GM18517 (cell line): ENCODE measurements at regions not wholly inside any gene's neighbourhood (a gene's known extent, or its start where the extent isn't known, plus 50 kb on each side); places are given as distances from the start of the nearest gene placed in this dataset.
"Not testable (repeated sequence)": the region's sequence is repeated elsewhere in the genome, so short reads cannot be mapped to it uniquely, and the experiment has no call there.

Source experiments
- ATAC-seq: cut with Tn5 transposase; IDR thresholded peaks from one replicate; pipeline ENCODE4 v1.9.1; 2021; ENCODE audit warnings: mild to moderate bottlenecking, moderate library complexity; ENCODE audit not compliant: unreplicated experiment

DNA sequence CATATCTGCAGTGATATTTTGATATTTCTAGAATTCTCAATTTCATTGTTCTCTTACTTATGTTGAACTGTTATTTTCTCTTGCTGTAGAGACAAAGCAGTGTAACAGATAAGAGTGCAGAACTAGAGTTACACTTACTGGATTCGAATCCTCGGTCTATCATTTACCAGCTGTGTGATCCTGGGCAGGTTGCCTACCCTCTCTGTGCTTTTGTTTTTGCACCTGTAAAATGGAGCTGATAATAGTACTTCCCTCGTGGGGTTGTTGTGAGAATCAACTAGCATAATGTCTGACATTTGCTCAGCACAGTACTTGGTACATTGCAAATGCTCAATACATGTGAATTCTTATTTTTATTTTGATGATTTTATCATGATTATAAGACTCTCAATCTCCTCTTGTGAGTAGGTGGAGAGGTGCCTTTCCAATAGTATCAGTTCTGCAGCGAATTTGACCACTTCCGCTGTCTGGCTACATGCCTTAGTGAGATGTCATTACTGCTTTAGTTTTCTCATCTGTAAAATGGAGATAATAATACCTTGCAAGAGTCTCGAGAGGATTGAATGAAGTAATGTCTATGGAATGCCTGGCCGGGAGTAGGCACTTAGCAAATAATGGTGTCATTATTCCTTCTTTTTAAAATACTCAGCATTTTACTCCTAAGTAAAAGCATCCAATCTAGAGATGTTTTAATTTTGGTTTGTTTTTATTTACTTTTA, 312.2 kb upstream of the MAF start:
- ATAC-seq = no peak

DNA sequence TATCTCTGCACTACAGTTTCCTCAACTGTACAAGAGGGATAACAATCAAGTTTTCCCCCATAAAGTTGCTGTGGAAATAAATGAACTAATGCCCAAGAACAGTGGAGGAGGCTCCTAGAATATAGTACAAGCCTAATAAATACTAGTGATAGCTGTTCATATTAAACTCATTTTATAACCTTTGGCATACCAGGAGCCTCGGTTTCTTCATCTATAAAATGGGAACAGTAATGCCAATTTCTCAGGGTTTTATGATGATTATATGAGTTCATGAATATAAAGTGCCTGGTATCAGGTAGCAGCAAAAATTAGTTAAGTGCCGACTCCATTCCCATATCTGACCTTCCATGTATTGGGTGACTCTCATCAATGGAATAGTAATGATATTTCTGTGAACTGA, 311.1 kb upstream of the MAF start:
- ATAC-seq = no peak

DNA sequence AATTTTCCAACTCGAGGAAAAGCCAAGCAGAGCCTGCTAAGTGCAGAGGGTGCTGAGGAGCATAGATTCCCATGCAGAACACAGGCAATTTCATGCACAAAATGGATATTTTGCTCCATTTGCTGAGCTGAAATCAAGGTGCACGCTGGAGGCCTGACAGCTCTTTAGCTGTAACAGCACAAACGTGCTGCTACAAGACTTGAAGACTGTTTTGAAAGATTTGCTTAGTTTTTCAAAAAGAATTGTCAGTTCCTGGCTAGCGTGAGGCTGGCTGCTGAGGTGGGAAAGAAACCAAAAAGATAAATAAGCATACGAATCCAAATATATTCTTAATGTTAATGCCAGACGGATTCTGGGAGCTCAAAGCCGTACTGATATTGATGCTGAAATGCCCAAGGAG, 309.0 kb upstream of the MAF start:
- ATAC-seq = no peak

DNA sequence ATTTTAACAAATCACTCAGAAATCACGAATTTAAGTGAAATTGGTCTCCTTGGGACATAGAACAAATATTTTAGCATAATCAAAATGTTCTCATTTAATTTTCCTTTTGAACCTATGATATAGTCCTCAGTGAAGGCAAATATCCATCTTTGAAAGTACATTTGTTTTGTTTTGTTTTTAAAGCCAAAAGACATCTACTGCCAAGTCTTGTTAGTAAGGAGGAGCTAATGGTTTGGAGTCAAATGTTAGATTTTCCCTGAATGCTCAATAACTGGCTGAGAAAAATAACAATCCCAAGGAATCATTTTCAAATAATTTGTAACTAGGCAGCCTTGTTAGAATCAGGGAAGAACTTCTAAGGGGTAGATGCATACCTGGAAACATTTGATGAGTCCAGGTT, 302.9 kb upstream of the MAF start:
- ATAC-seq = no peak

DNA sequence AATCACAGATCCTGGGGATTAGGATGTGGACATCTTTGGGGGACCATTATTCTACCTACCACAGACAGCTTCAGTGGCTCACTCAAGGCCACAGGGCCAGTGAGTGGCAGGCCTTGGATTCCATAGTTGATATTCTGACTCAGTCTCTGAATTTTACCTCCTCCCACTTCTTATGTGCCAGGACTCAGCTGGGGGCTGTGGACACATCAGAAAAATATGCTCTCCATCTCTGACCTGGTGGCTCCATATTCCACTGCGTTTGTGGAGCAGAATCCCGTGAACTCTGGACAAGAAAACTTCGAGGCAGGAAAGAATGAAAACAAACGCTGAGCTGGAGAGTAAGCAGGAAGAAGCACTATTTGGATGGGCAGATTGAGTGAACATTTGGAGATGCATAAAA, 301.8 kb upstream of the MAF start:
- ATAC-seq = no peak

DNA sequence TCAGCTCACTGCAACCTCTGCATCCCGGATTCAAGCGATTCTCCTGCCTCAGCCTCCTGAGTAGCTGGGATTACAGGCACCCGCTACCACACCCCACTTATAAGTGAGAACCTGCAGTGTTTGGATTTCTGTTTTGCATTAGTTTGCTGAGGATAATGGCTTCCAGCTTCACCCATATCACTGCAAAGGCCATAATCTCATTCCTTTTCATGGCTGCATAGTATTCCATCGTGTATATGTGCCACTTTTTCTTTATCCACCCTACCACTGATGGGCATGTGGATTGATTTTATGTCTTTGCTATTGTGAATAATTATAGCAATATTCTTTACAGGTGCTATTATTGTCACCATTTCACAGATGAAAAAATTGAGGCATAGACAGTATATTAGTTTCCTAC, 301.0 kb upstream of the MAF start:
- ATAC-seq = no peak

DNA sequence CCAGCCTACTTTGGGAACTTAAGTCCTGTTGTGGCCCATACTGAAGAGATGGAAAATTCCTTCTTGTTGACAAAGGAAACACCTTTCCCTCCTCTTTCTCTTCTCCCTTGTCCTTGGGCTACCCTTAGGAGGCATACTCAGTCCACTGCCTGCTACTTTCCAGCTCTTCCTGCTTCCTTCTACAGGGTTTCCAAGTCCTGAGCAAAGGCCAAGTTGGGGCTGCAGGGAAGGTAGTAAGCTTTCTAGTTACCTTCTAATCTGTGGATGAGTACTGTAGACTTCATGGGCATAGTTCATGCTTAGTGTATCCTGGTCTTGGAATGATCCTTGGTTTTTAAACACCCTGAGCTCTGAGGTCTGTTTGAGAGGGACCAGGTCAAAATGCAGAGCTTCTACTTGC, 299.2 kb upstream of the MAF start:
- no peak for ATAC-seq

DNA sequence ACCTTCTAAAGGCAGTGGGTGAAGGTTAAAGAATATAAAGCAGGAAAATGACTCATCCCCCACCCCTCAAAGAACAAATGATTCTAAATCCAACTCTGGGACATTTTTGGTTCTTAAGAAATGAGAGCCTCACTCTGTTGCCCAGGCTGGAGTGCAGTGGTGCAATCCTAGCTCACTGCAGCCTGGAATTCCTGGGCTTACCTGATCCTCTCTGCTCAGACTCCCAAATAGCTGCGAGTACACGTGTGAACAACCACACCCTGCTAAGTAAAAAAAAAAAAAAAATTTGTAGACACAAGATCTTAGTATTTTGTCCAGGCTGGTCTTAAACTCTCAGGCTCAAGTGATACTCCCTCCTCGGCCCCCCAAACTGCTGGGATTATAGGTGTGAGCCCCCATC, 298.8 kb upstream of the MAF start:
- ATAC-seq = no peak

DNA sequence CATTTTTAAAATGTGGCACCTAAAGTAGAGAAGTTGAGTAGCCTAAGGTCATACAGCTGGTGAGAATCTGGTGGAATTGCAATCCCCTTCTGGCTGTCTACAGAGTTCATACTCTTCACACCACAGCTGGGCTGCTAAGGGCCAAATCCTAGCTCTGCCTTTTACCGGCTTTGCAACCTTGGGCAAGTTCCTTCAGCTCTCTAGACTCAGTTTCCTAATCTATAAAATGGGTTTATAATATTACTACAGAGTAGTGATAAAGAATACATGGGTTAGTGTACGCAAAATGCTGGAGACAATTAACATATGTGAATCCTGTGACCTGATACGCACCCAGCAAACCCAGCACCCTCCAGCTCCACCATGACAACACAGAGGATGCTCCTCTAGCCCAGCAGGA, 298.2 kb upstream of the MAF start:
- ATAC-seq = no peak

DNA sequence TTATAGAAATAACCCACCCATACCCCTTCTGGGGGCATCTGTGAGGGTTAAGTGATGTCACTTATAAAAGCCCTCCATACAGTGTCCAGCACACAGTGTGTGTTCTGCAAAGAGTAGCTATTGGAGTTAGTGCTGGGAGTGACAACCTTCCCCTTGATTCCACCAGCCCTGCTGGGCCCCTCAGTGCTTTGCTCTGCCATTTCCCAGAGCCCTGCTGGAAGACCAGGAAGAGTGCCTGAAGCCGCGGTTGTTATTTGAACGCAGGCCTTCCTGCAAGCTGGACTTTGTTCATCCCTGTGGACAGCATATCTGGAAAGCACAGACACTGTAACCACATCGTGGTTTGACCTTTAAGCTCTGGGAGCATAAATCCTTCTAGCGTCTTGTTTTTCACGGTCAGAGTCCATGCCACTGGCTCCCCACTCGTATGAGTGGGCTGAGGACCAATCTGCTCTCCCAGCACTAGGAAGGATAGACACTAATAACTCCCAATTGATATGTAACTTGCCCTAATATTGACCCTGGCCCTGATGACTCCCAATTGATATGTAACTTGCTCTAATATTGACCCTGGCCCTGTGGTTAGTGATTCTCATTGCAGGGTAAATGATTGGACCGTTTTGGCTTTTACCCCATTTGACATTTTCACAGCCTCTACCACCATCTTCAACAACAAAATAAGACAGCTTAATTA, 297.1 kb upstream of the MAF start:
- ATAC-seq = no peak

DNA sequence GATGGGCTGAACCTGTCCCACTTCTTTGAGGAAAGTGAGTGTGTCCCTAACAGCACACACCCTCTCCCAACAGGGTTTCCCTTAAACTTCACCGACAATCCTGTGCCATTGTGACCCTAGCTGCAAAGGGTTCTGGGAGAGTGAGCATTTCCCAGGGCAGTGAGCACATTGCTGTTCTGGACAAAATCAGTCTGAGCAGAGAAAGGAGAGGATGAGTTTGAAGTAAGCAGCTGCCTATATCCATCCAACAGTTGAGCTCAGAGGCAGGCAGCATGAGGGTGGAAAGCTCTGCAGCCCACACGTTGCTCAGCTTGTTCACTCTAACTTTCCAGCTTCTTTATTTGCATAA, 296.5 kb upstream of the MAF start:
- ATAC-seq = no peak

DNA sequence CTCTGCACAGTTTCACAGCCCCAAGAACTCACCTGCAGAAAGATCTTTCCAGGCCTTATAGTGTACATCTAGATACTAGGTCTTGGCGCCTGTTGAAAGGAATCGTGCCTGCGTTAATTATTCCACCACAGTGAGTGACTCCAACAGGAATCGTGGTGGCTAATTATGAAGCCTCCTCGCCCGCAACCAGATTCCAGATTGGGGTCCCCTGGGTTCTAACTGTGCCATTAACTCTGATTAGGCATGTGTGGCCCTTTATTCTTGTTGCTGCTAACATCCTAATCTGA, 295.3 kb upstream of the MAF start:
- no peak for ATAC-seq

DNA sequence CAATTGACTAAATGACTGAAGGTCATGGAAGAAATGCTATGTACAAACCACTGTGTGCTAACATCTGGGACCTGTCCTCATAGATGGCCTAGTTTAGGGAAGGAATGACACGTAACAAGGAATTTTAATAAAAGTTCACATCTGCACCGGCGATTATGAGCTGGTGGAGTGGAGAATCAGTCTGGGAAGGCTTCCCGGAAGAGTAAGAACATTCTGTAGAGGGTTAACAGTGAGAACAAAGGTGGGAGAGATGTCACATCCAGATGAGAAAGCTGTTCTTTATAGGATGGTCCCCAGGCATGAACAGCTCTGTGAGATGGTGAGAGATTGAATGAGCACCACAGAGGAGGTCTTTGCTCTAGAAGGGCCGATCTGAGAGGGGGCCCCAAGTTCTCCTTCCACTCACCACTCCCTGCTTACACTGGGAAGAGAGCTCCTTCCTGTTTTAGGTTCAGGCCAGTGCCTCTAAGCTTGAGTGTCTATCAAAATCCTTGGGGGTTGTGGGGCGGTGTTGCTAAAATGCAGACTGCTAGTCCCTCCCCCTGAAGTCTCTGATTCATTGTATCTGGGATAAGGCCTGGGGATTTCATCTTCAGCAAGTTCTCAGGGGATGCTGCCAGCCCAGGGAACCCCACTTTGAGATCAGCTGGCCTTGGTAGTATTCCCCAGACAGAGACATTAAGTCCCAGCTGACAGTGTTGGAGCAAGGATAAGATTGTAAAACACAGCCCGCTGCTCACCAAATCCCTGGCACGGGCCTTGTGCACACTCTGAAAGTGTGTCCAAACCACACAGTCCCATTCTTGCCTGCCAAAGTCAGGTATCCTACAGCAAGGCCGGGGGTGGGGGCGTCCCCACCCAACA, 294.7 kb upstream of the MAF start:
- no peak for ATAC-seq

DNA sequence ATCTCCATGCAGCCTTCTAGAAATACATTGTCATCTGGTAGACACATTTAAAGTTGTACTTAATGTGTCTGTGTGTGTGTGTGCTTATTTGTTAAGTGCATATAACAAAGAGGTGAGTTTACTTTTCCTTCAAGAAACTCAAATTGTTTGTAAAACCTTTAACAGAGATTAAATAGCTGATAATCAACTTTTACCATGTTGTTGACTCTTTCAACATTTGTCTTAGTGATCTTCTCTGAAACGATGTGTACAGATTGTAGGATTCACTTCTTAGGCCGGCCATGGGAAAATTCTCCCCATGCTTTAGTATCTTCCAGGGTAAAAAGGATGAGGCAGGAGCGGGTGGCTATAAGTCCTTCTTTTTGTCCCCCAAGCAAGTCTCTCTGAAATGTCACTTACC, 292.9 kb upstream of the MAF start:
- no peak for ATAC-seq

DNA sequence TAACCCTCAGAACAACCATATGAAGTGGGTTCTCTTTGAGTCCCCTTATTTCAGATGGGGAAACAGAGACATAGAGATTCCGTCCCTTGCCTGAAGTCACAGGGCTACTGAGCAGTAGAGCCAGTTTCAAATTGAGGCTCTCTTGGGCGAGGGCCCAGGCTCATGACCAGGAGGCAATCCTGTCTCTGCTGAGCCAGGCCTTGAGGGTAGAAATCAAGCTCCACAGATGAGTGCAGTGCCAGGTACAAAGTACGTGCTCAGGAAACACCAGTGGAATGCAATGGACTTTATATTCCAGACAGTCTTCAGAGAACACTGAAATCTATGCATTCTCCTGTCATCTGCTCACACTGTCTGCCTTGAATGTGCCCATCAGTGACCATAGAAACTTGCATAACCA, 291.7 kb upstream of the MAF start:
- ATAC-seq = no peak

DNA sequence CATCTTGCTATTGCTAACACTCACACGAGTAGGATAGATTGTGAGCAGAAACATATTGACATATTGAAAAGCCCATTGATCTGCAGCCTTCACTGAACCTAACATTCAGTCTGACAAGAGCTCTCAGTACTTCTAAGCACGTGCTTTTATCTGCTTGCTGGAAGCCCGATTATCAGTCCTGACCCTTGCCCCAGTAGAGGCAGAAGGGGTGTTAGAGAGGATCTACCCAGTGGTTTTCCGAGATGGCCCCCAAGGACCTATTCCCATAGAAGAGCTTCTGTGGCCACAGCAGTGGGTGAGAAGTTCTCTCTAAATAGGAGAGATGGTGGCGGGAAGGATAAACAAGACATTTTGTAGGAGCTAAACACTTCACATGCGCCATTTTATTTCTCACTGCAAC, 290.9 kb upstream of the MAF start:
- no peak for ATAC-seq

DNA sequence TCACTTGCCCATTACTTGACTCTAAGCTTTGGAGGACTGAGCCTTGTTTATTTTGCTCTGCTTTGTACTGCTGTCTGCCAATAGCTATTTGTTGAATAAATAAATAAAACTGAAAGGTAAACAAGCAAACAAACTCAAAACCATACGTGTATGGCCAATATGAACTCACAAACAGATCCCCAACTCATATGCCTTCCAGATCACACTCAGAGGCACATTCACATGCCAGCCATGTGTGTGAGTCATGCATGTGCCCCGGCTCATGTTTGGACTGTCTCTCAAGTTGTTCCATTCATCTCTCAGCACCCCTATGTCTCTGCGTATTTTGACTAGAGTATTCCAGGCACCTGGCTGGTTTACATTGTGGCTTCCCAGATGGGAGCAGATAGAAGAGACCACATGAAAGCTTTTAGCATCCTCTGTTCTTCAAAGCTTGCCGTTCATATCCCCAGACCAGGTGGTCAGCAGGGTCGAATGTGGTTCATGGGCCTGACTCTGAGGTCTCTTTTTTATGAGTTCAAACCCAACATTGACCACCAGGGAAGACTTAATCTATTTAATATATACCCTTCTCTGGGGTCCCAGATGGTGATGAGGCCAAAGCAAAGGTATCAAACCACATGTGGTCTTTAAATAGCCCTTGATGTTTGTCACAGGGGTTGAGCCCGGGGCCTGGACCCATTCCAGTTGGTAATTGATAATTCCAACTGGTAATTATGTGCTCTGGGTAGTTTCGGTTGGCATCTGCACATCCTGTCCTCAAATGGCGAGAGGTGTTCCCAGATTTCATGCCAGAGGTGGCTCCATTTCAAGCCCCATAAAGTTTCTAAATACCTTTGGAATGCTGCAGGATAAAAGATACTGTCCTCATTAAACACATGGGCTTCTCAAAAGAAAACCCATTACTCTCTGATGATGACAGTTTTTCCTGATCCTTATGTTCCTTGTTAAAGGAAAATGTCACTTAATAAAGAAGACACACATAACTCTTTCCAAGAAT, 287.3 kb upstream of the MAF start:
- no peak for ATAC-seq

DNA sequence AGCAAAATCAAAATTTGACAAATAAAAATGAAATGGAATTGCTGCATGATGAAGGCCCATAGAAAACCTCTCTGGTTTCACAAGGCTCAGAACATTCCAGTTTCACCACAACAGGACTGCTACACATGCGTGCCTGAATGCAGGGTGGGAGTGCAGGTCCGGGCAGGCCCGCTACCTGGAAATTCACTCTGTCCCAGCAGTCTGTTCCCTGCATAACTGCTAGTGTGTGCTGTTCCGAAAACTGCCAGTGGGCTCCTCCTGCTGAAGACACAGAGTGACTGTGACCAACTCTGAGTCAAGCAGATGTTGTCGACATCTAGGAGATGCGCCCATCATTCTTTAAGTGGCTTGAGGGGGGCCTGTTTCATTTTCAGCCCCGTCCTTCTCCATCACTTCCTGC, 284.8 kb upstream of the MAF start:
- no peak for ATAC-seq

DNA sequence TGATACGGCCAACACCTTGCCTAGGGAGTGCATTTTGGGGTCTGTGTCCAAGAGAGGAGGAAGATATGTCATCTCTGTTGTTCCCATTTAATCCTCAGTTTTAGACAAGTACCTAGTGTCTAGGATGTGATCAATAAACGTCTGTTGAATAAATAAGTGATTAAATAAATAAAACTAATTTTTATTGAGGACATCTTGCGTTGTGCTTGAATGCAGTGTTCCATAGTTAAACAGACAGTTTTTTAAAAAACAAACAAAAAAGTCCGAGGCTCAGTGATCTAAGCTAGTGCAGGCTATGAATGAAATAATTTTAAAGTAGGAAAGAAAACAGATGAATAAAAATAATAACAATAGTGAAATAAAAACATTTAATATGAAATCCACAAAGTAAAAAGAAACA, 283.0 kb upstream of the MAF start:
- ATAC-seq = no peak

DNA sequence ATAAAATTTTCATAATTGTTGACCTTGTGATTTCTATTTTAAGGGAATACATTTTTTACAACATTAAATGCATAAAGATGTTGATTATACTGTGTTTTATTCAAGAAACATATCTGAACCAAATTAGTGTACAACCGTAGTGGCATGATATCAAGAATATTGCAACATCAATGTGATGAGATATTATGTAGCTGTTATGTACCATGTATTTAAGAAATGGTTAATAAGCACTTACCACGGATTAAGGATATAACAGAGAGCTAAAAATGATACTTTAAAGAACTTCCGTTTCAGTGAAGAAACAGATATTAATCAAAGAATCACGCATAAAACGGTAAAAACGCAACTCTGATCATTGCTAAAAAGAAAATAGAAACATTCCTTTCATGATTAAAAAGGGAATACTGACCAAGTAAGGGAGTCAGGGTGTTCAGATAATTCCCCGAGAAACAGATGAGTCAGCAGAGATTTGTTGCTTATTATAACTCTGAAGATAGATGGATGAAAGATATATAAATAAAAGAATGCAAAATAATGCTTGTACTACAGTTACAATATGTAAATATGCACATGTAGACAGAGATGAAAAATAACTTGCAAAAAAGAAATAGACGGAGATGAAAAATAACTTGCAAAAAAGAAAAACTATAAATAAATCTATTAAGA, 281.9 kb upstream of the MAF start:
- no peak for ATAC-seq

DNA sequence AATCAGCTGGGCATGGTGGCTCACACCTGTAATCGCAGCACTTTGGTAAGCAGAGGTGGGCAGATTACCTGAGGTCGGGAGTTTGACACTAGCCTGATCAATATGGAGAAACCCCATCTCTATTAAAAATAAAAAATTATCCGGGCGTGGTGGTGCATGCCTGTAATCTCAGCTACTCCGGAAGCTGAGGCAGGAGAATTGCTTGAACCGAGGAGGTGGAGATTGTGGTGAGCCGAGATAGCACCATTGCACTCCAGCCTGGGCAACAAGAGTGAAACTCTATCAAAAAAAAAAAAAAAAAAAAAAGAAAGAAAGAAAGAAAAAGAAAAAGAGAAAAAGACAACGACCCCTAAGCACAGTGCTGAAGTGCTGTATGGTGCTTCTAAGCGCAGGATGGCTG, 280.6 kb upstream of the MAF start:
- not testable (repeated sequence) for ATAC-seq
